Pancreas (tissue), 10 donors: ENCODE measurements at regions not wholly inside any gene's neighbourhood (a gene's known extent, or its start where the extent isn't known, plus 50 kb on each side); places are given as distances from the start of the nearest gene placed in this dataset.

Experiments
- ATAC-seq, 4 donors: fragments of 200-7000 bp; cut with Tn5 transposase; one replicate each; pipeline versions ENCODE4 v1.8.0 to v1.9.1; 2020; ENCODE audit warnings: mild to moderate bottlenecking in 4 of 4, moderate library complexity in 4 of 4
- DNase-seq, 6 donors: peaks; one replicate each; pipeline ENCODE4 v3.0.0-alpha.2; 2020
- FAIRE-seq: peaks from 2 replicates; lab custom pipeline; 2012; peaks lifted over from hg19 to GRCh38; lab: Jason Lieb, UNC
- H3K27ac ChIP-seq, 4 donors: fragments of 200-600 bp; sonication (generic); 1 replicate in 3 of 4; 2 replicates in 1 of 4; pipeline versions ENCODE4 v1.5.0 to v1.8.0; 2020
- H3K27me3 ChIP-seq, 4 donors: fragments of 200-600 bp; one replicate each; pipeline ENCODE4 v1.8.0; 2021
- H3K36me3 ChIP-seq, 3 donors: fragments of 200-600 bp; sonication (generic) in 1 of 3; one replicate each; pipeline versions ENCODE4 v1.5.0 to v1.8.0; 2020 to 2021
- H3K4me1 ChIP-seq, 3 donors: fragments of 200-600 bp; one replicate each; pipeline ENCODE4 v1.8.0; 2021
- H3K4me3 ChIP-seq, 4 donors: fragments of 200-600 bp; sonication (generic) in 2 of 4; one replicate each; pipeline versions ENCODE4 v1.5.0 to v1.8.0; 2020 to 2021
- H3K9me3 ChIP-seq, 4 donors: fragments of 200-600 bp; one replicate each; pipeline ENCODE4 v1.8.0; 2021
- CTCF ChIP-seq, 4 donors: fragments of 200-600 bp; sonication (generic) in 3 of 4; IDR thresholded peaks; one replicate each; pipeline versions ENCODE4 v1.5.0 to v1.8.0; 2021; ENCODE audit warnings: antibody characterized with exemption in 4 of 4
- WGBS, 2 donors: extraction: QIAGEN DNeasy Blood & Tissue Kit; methylation state at CpG; one replicate each; pipeline ENCODE4 v1.1.7; 2013; 5-methylcytosine and 5-hydroxymethylcytosine counted together
- intact Hi-C, 3 donors: fragments of 100-400 bp; cut with DNase I; formaldehyde crosslinking; loops; one replicate each; pipeline versions ENCODE4 v1.11.1 to v1.14.2; 2022
- donor health status: healthy with polysubstance abuse.
- donor health status: DM: no; HTN: no; CAD: no; lungs with moderate emphysema.
- donor health status: DM: no; HTN: no; CAD: no.
- donor health status: control.
- donor health status: control.
- donor health status: Bipolar disorder and iron deficiency.
- donor health status: DM: yes; HTN: yes; CAD: no.
- donor health status: DM: no; HTN: no; CAD: no.
- donor health status: DM: no; HTN: no; CAD: no.
- donor health status: DM: yes; HTN: yes; CAD: no.

GRCh38 chr17:72474719-72475477 lies 354.1 kb downstream of the SOX9 start:
- H3K4me1 ChIP-seq, result peaks cover 17 to 38% (median 31%) of the 10 kb centered on the region in 3 donors
- no peaks in the 10 kb centered on the region for H3K27me3 ChIP-seq
- no peak for TF ChIP-seq CTCF (IDR thresholded peaks at IDR 0.05)
- ATAC-seq, result peak; percentile 60 to 75 (median 70)
- H3K36me3 ChIP-seq, result no peaks in the 10 kb centered on the region
- 55 to 60% methylated on average over 5 of the region's 5 CpGs for WGBS, 2 donors
- no peak overlapping the region for H3K4me3 ChIP-seq
- FAIRE-seq, result no peak
- peak in 4 of 6 donors; percentile 31 to 70 (median 65) for DNase-seq
- H3K27ac ChIP-seq, result peak overlapping the region in 3 of 4 donors; percentile 64 to 86 (median 84)
- intact Hi-C loops, result no loop called here
- no peaks in the 10 kb centered on the region for H3K9me3 ChIP-seq

- ATAC-seq (peak in 3 of 4 donors; percentile 12 to 34 (median 14)), DNase-seq (peak in 1 of 6 donors; percentile 58), FAIRE-seq (no peak)
- peak overlapping the region; percentile 63 to 86 (median 74) for H3K27ac ChIP-seq
- no peak for TF ChIP-seq CTCF (IDR thresholded peaks at IDR 0.05)
- H3K4me3 ChIP-seq, result no peak overlapping the region
- H3K4me1 ChIP-seq, result peaks cover 17 to 38% (median 31%) of the 10 kb centered on the region in 3 donors
- H3K36me3 ChIP-seq, result no peaks in the 10 kb centered on the region
- intact Hi-C loops, result no loop called here
- WGBS, 2 donors, result 10 to 18% methylated on average over 9 of the region's 9 CpGs
- no peaks in the 10 kb centered on the region for H3K9me3 ChIP-seq
- H3K27me3 ChIP-seq, result no peaks in the 10 kb centered on the region
These were observed 355.3 kb downstream of the SOX9 start for GRCh38 chr17:72476134-72476533.

- DNase-seq (peak in 3 of 6 donors; percentile 42 to 56 (median 51)), FAIRE-seq (no peak), ATAC-seq (peak in 3 of 4 donors; percentile 35 to 55 (median 49))
- intact Hi-C loops, result no loop called here
- Histone ChIP-seq H3K9me3 (no peaks in the 10 kb centered on the region), H3K4me1 (peaks cover 17 to 38% (median 31%) of the 10 kb centered on the region in 3 donors), H3K4me3 (no peak overlapping the region), H3K27ac (peak overlapping the region; percentile 63 to 86 (median 74)), H3K27me3 (no peaks in the 10 kb centered on the region), H3K36me3 (no peaks in the 10 kb centered on the region)
- TF ChIP-seq CTCF (IDR thresholded peaks at IDR 0.05), result no peak
- WGBS, 2 donors, result 9 to 20% methylated on average over 12 of the region's 12 CpGs
These were observed 355.8 kb downstream of the SOX9 start for GRCh38 chr17:72476575-72476986.

GRCh38 chr17:72477491-72477890 lies 356.7 kb downstream of the SOX9 start:
- H3K27ac ChIP-seq, result peak overlapping the region; percentile 64 to 86 (median 79)
- DNase-seq (peak; percentile 71 to 82 (median 80)), FAIRE-seq (no peak), ATAC-seq (peak; percentile 76 to 89 (median 86))
- no peaks in the 10 kb centered on the region for H3K9me3 ChIP-seq
- no peaks in the 10 kb centered on the region for H3K27me3 ChIP-seq
- H3K4me3 ChIP-seq, result no peak overlapping the region
- H3K4me1 ChIP-seq, result peaks cover 17 to 38% (median 31%) of the 10 kb centered on the region in 3 donors
- TF ChIP-seq CTCF (IDR thresholded peaks at IDR 0.05), result no peak
- H3K36me3 ChIP-seq, result no peaks in the 10 kb centered on the region
- intact Hi-C loops, result no loop called here
- 12 to 17% methylated on average over 8 of the region's 8 CpGs for WGBS, 2 donors

- H3K27me3 ChIP-seq, result no peaks in the 10 kb centered on the region
- H3K9me3 ChIP-seq, result no peaks in the 10 kb centered on the region
- no peak overlapping the region for H3K4me3 ChIP-seq
- peak in 3 of 6 donors; percentile 31 to 59 (median 43) for DNase-seq
- intact Hi-C loops, result no loop called here
- TF ChIP-seq CTCF (IDR thresholded peaks at IDR 0.05), result peak in 1 of 4 donors; percentile 9
- peak overlapping the region in 1 of 4 donors; percentile 16 for H3K27ac ChIP-seq
- WGBS, 2 donors, result 44 to 57% methylated on average over 4 of the region's 4 CpGs
- no peaks in the 10 kb centered on the region for H3K36me3 ChIP-seq
- no peak for FAIRE-seq
- ATAC-seq, result peak in 3 of 4 donors; percentile 23 to 44 (median 38)
- peaks cover 17 to 38% (median 31%) of the 10 kb centered on the region in 3 donors for H3K4me1 ChIP-seq
These were observed 358.3 kb downstream of the SOX9 start for GRCh38 chr17:72479113-72479512.
